Osteoblast (primary cell): ENCODE measurements at regions not wholly inside any gene's neighbourhood (a gene's known extent, or its start where the extent isn't known, plus 50 kb on each side); places are given as distances from the start of the nearest gene placed in this dataset.
A peak's percentile ranks its signal among the peaks of the same experiment; 100 is the strongest.

ENCODE experiments used
- DNase-seq: peaks from one replicate; pipeline ENCODE4 v3.0.0; 2011; ENCODE audit warnings: low spot score, mixed read lengths; ENCODE audit not compliant: insufficient read length; ENCODE audit errors: missing footprints
- H2AFZ ChIP-seq: 2 replicates; pipeline ENCODE4 v1.6.0; 2011; ENCODE audit warnings: mild to moderate bottlenecking, low read length
- H3K27ac ChIP-seq: 2 replicates; pipeline ENCODE4 v1.5.1; 2011; ENCODE audit warnings: mild to moderate bottlenecking, low read depth, low read length, moderate library complexity
- H3K27me3 ChIP-seq: 2 replicates; pipeline ENCODE4 v1.6.0; 2012; ENCODE audit warnings: mild to moderate bottlenecking, control low read depth, inconsistent platforms, low read length, moderate library complexity; ENCODE audit not compliant: insufficient read depth
- H3K36me3 ChIP-seq: 2 replicates; pipeline ENCODE4 v1.5.1; 2011; ENCODE audit warnings: mild to moderate bottlenecking, low read length, control low read depth, moderate library complexity; ENCODE audit not compliant: insufficient read depth
- H3K4me1 ChIP-seq: 2 replicates; pipeline ENCODE4 v1.5.1; 2011; ENCODE audit warnings: mild to moderate bottlenecking, low read length, control low read depth, moderate library complexity; ENCODE audit not compliant: insufficient read depth
- H3K4me2 ChIP-seq: 2 replicates; pipeline ENCODE4 v1.6.0; 2011; ENCODE audit warnings: mild to moderate bottlenecking, low read length; ENCODE audit not compliant: insufficient read depth
- H3K4me3 ChIP-seq: fragments of 200-600 bp; sonication (generic); 3 replicates; pipeline ENCODE4 v1.5.1; 2012; ENCODE audit warnings: mild to moderate bottlenecking, low read length, inconsistent platforms; ENCODE audit not compliant: insufficient read depth
- H3K79me2 ChIP-seq: 2 replicates; pipeline ENCODE4 v1.6.0; 2012; ENCODE audit warnings: mild to moderate bottlenecking, low read length, control low read depth, inconsistent platforms; ENCODE audit not compliant: insufficient read depth
- H3K9me3 ChIP-seq: 2 replicates; pipeline ENCODE4 v1.5.1; 2011; ENCODE audit warnings: low read depth, low read length, control low read depth
- H4K20me1 ChIP-seq: 2 replicates; pipeline ENCODE4 v1.6.0; 2012; ENCODE audit warnings: mild to moderate bottlenecking, low read length, control low read depth; ENCODE audit not compliant: insufficient read depth
- TF ChIP-seq, protein P1 (sequence below): IDR thresholded peaks from 2 replicates; pipeline ENCODE4 v1.5.1; 2011; ENCODE audit warnings: mild to moderate bottlenecking, low read depth, low read length, moderate library complexity; ENCODE audit errors: extremely low read depth

DNA sequence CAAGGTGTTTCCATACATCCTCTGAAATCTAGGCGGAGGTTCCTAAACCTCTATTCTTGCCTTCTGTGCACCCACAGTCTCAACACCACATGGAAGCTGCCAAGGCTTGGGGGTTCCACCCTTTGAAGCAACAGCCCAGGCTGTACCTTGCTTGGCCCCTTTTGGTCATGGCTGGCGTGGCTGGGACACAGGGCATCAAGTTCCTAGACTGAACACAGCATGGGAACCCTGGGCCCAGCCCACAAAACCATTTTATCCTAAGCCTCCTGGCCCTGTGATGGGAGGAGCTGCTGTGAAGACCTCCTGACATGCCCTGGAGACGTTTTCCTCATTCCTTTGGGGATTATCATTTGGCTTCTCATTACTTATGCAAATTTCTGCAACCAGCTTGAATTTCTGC lies 739.0 kb upstream of the NECTIN3 start:
- no peaks in the 10 kb centered on the region for H3K36me3 ChIP-seq
- H3K27ac ChIP-seq, result no peak overlapping the region
- TF ChIP-seq, protein P1, sequence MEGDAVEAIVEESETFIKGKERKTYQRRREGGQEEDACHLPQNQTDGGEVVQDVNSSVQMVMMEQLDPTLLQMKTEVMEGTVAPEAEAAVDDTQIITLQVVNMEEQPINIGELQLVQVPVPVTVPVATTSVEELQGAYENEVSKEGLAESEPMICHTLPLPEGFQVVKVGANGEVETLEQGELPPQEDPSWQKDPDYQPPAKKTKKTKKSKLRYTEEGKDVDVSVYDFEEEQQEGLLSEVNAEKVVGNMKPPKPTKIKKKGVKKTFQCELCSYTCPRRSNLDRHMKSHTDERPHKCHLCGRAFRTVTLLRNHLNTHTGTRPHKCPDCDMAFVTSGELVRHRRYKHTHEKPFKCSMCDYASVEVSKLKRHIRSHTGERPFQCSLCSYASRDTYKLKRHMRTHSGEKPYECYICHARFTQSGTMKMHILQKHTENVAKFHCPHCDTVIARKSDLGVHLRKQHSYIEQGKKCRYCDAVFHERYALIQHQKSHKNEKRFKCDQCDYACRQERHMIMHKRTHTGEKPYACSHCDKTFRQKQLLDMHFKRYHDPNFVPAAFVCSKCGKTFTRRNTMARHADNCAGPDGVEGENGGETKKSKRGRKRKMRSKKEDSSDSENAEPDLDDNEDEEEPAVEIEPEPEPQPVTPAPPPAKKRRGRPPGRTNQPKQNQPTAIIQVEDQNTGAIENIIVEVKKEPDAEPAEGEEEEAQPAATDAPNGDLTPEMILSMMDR, result no peak
- no peak overlapping the region for H3K4me3 ChIP-seq
- H3K4me1 ChIP-seq, result no peaks in the 10 kb centered on the region
- DNase-seq, result no peak
- no peak overlapping the region for H2AFZ ChIP-seq
- H4K20me1 ChIP-seq, result no peaks in the 10 kb centered on the region
- no peak overlapping the region for H3K4me2 ChIP-seq
- no peaks in the 10 kb centered on the region for H3K79me2 ChIP-seq
- no peaks in the 10 kb centered on the region for H3K9me3 ChIP-seq
- no peaks in the 10 kb centered on the region for H3K27me3 ChIP-seq

DNA sequence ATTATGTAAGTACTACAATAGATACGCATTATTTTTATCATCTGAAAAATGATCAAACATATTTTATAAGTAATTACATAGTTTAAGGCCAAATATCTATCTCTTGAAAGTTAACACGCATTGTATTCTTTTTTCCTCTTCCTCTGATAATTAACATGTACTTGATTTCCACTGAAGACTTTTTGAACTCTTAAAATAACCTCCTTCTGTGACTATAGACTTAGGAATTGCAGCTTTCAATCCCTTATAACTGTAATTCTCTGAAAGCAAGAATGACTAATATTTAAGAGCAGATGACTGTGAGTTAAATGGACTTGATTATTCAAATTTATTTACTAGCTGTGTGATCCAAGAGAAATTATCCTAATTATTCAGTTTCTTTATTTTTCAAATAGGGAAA lies 730.6 kb upstream of the NECTIN3 start:
- Histone ChIP-seq H3K27ac (no peak overlapping the region), H3K4me3 (no peak overlapping the region), H3K9me3 (no peaks in the 10 kb centered on the region), H3K4me2 (no peak overlapping the region), H3K79me2 (no peaks in the 10 kb centered on the region), H3K4me1 (peaks cover 12% of the 10 kb centered on the region), H2AFZ (no peak overlapping the region), H3K36me3 (no peaks in the 10 kb centered on the region), H4K20me1 (no peaks in the 10 kb centered on the region), H3K27me3 (no peaks in the 10 kb centered on the region)
- TF ChIP-seq, protein P1, result no peak
- peak; percentile 60 for DNase-seq

DNA sequence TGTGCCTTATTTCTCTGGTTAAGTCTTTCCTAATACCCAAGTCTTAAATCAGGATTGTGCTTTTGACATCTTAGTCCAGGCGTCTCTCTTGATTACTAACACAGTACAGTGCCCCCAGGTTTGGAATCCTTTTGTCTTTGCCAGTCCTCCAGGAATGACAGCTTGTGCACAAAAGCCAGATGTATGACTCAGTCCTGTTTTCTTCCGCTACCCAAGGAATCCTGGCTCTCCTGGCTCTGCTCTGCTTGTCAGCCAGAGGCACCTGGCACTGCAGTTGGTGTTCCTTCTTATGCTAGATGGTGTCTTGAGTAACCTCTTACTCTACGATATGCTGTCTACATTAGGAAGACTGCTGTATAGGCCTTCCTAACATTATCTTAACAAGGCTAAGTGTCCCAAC lies 728.2 kb upstream of the NECTIN3 start:
- H3K4me1 ChIP-seq, result peaks cover 12% of the 10 kb centered on the region
- H3K4me2 ChIP-seq, result no peak overlapping the region
- H3K27me3 ChIP-seq, result no peaks in the 10 kb centered on the region
- no peaks in the 10 kb centered on the region for H4K20me1 ChIP-seq
- no peak overlapping the region for H3K4me3 ChIP-seq
- no peaks in the 10 kb centered on the region for H3K36me3 ChIP-seq
- H2AFZ ChIP-seq, result peak overlapping the region; percentile 14
- H3K79me2 ChIP-seq, result no peaks in the 10 kb centered on the region
- no peak overlapping the region for H3K27ac ChIP-seq
- TF ChIP-seq, protein P1, result no peak
- no peaks in the 10 kb centered on the region for H3K9me3 ChIP-seq
- no peak for DNase-seq

DNA sequence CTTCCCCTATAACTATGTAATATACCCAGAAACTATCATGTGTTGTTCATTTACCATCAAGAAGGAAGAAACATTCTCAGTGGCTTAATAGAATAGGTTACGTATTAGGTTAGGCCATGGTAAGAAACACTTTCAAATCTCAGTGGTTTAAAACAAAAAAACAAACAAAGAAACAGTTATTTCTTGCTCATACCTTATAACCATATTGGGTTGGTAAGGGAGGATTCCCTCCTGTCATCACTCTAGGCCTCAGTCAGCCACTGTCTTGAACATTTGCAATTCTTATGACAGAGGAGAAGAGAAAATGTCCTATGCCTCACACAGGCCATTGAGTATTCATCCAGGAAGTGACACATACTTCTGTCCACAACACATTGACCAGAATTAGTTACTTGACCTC lies 727.7 kb upstream of the NECTIN3 start:
- Histone ChIP-seq H2AFZ (peak overlapping the region; percentile 66), H3K4me3 (no peak overlapping the region), H3K4me2 (no peak overlapping the region), H3K4me1 (peaks cover 12% of the 10 kb centered on the region), H3K9me3 (no peaks in the 10 kb centered on the region), H3K27ac (no peak overlapping the region), H4K20me1 (no peaks in the 10 kb centered on the region), H3K79me2 (no peaks in the 10 kb centered on the region), H3K36me3 (no peaks in the 10 kb centered on the region), H3K27me3 (no peaks in the 10 kb centered on the region)
- TF ChIP-seq, protein P1, result no peak
- no peak for DNase-seq
